ENCODE measurements at regions not wholly inside any gene's neighbourhood (a gene's known extent, or its start where the extent isn't known, plus 50 kb on each side); places are given as distances from the start of the nearest gene placed in this dataset.

GRCh38 chr10:123257904-123258456 is 103.8 kb downstream of the BUB3 start:
- 72% methylated on average over 13 of the region's 13 CpGs for WGBS
- no peak for TF ChIP-seq POLR2A (IDR thresholded peaks at IDR 0.05)
- no peak for TF ChIP-seq CTCF (IDR thresholded peaks at IDR 0.05)
- TF ChIP-seq POLR2AphosphoS5 (IDR thresholded peaks at IDR 0.05): no peak

GRCh38 chr10:123259081-123259480 is 104.9 kb downstream of the BUB3 start:
- intact Hi-C loops (cut with DNase I): no loop called here
- TF ChIP-seq POLR2A (IDR thresholded peaks at IDR 0.05) (no peak), CTCF (IDR thresholded peaks at IDR 0.05) (no peak)
- H3K9me3 ChIP-seq: no peaks in the 10 kb centered on the region
- H3K27me3 ChIP-seq (replicated peaks; ENCODE audit: insufficient read depth): no peaks in the 10 kb centered on the region
- 76% methylated on average over 2 of the region's 2 CpGs for WGBS
- H3K27ac ChIP-seq: no peak overlapping the region
- no peaks in the 10 kb centered on the region for H3K4me1 ChIP-seq (replicated peaks)
- H3K4me3 ChIP-seq: no peak overlapping the region
- DNase-seq (ENCODE audit: low spot score): no peak
- H3K36me3 ChIP-seq: no peaks in the 10 kb centered on the region

More at GRCh38 chr10:123257904-123258456, 103.8 kb downstream of the BUB3 start:
- no peaks in the 10 kb centered on the region for H3K36me3 ChIP-seq
- no peak for DNase-seq (ENCODE audit: low spot score)
- no peak overlapping the region for H3K27ac ChIP-seq
- H3K4me3 ChIP-seq: no peak overlapping the region
- intact Hi-C loops (cut with DNase I): no loop called here
- no peaks in the 10 kb centered on the region for H3K9me3 ChIP-seq
- H3K4me1 ChIP-seq (replicated peaks): no peaks in the 10 kb centered on the region
- no peaks in the 10 kb centered on the region for H3K27me3 ChIP-seq (replicated peaks; ENCODE audit: insufficient read depth)

- no peak for TF ChIP-seq CTCF (IDR thresholded peaks at IDR 0.05)
- TF ChIP-seq POLR2A (IDR thresholded peaks at IDR 0.05): no peak
- no peak for TF ChIP-seq POLR2AphosphoS5 (IDR thresholded peaks at IDR 0.05)
- Histone ChIP-seq H3K27ac (no peak overlapping the region), H3K4me1 (replicated peaks) (no peaks in the 10 kb centered on the region), H3K27me3 (replicated peaks; ENCODE audit: insufficient read depth) (no peaks in the 10 kb centered on the region), H3K36me3 (no peaks in the 10 kb centered on the region), H3K4me3 (no peak overlapping the region), H3K9me3 (no peaks in the 10 kb centered on the region)
- DNase-seq (ENCODE audit: low spot score): no peak
- WGBS: 74% methylated on average over 11 of the region's 11 CpGs
- intact Hi-C loops (cut with DNase I): no loop called here
These were observed 105.6 kb downstream of the BUB3 start for GRCh38 chr10:123259791-123260190.

- no peak for DNase-seq (ENCODE audit: low spot score)
- Histone ChIP-seq H3K27me3 (replicated peaks; ENCODE audit: insufficient read depth) (no peaks in the 10 kb centered on the region), H3K4me1 (replicated peaks) (no peaks in the 10 kb centered on the region), H3K27ac (no peak overlapping the region), H3K36me3 (no peaks in the 10 kb centered on the region), H3K4me3 (no peak overlapping the region), H3K9me3 (no peaks in the 10 kb centered on the region)
- TF ChIP-seq POLR2AphosphoS5 (IDR thresholded peaks at IDR 0.05): no peak
- TF ChIP-seq POLR2A (IDR thresholded peaks at IDR 0.05): no peak
- no peak for TF ChIP-seq CTCF (IDR thresholded peaks at IDR 0.05)
- WGBS: 92% methylated on average over 9 of the region's 9 CpGs
- intact Hi-C loops (cut with DNase I): no loop called here
These were observed 108.3 kb downstream of the BUB3 start for GRCh38 chr10:123262456-123262855.

- H3K9me3 ChIP-seq: no peaks in the 10 kb centered on the region
- intact Hi-C loops (cut with DNase I): no loop called here
- DNase-seq (ENCODE audit: low spot score): no peak
- 97% methylated on average over 1 of the region's 1 CpG for WGBS
- TF ChIP-seq CTCF (IDR thresholded peaks at IDR 0.05): no peak
- no peak for TF ChIP-seq POLR2AphosphoS5 (IDR thresholded peaks at IDR 0.05)
- no peak for TF ChIP-seq POLR2A (IDR thresholded peaks at IDR 0.05)
- no peaks in the 10 kb centered on the region for H3K4me1 ChIP-seq (replicated peaks)
- no peaks in the 10 kb centered on the region for H3K27me3 ChIP-seq (replicated peaks; ENCODE audit: insufficient read depth)
- H3K4me3 ChIP-seq: no peak overlapping the region
- H3K36me3 ChIP-seq: no peaks in the 10 kb centered on the region
- no peak overlapping the region for H3K27ac ChIP-seq
These were observed 112.8 kb downstream of the BUB3 start for GRCh38 chr10:123266971-123267370.
